ENCODE measurements at regions not wholly inside any gene's neighbourhood (a gene's known extent, or its start where the extent isn't known, plus 50 kb on each side); places are given as distances from the start of the nearest gene placed in this dataset.
"Not testable (repeated sequence)": the region's sequence is repeated elsewhere in the genome, so short reads cannot be mapped to it uniquely, and the experiment has no call there.

DNA sequence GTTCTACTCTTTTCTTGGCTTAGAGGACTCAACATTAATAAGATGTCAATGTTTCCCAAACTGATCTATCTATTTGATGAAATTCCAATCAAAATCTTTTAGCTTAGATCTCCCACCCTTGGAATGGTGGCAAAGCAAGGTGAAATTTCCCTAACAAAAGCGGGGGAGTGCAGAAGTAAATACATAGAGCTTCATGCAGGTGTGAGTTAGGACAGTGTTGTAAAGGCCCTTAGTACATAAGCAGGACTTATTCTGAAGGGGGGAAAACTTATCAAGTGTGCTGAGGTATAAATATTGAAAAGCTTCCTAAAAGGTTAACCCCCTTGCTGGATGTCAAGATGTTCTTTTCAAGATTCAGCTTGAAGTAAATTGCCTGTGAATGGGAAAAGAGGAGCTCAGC lies 608.6 kb upstream of the CELF4 start:
- DNase-seq (ENCODE audit: low read depth): no peak
- H3K4me3 ChIP-seq (ENCODE audit: low read depth, low read length): no peak overlapping the region
- TF ChIP-seq, protein P1, sequence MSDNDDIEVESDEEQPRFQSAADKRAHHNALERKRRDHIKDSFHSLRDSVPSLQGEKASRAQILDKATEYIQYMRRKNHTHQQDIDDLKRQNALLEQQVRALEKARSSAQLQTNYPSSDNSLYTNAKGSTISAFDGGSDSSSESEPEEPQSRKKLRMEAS (IDR thresholded peaks at IDR 0.05; ENCODE audit: low read depth, low read length): no peak
- TF ChIP-seq MYC (IDR thresholded peaks at IDR 0.05; ENCODE audit: low read depth, low read length) (no peak), POLR2A (IDR thresholded peaks at IDR 0.05; ENCODE audit: extremely low read depth, insufficient read length) (no peak)
- TF ChIP-seq, protein P2, sequence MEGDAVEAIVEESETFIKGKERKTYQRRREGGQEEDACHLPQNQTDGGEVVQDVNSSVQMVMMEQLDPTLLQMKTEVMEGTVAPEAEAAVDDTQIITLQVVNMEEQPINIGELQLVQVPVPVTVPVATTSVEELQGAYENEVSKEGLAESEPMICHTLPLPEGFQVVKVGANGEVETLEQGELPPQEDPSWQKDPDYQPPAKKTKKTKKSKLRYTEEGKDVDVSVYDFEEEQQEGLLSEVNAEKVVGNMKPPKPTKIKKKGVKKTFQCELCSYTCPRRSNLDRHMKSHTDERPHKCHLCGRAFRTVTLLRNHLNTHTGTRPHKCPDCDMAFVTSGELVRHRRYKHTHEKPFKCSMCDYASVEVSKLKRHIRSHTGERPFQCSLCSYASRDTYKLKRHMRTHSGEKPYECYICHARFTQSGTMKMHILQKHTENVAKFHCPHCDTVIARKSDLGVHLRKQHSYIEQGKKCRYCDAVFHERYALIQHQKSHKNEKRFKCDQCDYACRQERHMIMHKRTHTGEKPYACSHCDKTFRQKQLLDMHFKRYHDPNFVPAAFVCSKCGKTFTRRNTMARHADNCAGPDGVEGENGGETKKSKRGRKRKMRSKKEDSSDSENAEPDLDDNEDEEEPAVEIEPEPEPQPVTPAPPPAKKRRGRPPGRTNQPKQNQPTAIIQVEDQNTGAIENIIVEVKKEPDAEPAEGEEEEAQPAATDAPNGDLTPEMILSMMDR (IDR thresholded peaks at IDR 0.05; ENCODE audit: low read depth, low read length): no peak

DNA sequence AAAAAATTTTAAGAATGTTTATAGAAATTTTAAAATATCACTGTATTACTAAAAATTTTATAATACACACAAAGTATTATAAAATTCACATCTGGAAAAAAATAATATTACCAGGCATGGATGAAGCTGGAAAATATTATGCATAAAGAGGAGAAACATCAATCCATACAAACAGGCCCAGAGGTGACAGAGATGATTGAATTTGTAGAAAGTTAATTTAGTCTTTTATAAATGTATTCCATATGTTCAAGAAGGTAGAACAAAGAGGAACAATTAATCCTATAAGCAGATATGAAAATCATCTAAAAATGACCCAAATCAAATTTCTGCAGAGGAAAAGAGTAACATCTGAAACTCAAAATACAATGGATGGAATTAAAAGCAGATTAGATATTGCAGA lies 605.2 kb upstream of the CELF4 start:
- TF ChIP-seq MYC (IDR thresholded peaks at IDR 0.05; ENCODE audit: low read depth, low read length): no peak
- no peak for TF ChIP-seq POLR2A (IDR thresholded peaks at IDR 0.05; ENCODE audit: extremely low read depth, insufficient read length)
- TF ChIP-seq, protein P2 (IDR thresholded peaks at IDR 0.05; ENCODE audit: low read depth, low read length): no peak
- TF ChIP-seq, protein P1 (IDR thresholded peaks at IDR 0.05; ENCODE audit: low read depth, low read length): no peak
- H3K4me3 ChIP-seq (ENCODE audit: low read depth, low read length): no peak overlapping the region

DNA sequence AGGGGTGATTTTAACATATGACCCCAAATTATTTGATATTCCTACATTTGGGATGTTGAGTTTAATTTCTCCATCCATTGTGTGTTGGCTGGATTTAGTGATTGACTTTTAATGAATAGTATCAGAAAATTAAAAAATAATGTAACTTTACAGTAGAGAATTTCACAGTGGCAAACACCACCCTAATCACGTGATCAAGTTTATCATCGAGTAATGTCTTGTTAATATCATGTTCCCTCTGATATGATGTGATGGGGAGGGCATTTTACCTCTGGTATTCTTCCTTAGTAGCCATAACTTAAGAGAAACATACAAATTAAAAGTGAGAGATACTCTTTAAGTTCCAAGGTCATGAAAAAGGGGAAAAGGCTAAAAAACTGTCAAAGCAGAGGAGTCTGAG lies 602.0 kb upstream of the CELF4 start:
- DNase-seq (ENCODE audit: low read depth): no peak
- TF ChIP-seq MYC (IDR thresholded peaks at IDR 0.05; ENCODE audit: low read depth, low read length): no peak
- TF ChIP-seq, protein P2 (IDR thresholded peaks at IDR 0.05; ENCODE audit: low read depth, low read length): no peak
- TF ChIP-seq, protein P1 (IDR thresholded peaks at IDR 0.05; ENCODE audit: low read depth, low read length): no peak
- TF ChIP-seq POLR2A (IDR thresholded peaks at IDR 0.05; ENCODE audit: extremely low read depth, insufficient read length): no peak
- H3K4me3 ChIP-seq (ENCODE audit: low read depth, low read length): no peak overlapping the region

More for the DNA sequence above, 605.2 kb upstream of the CELF4 start:
- no peak for DNase-seq (ENCODE audit: low read depth)

DNA sequence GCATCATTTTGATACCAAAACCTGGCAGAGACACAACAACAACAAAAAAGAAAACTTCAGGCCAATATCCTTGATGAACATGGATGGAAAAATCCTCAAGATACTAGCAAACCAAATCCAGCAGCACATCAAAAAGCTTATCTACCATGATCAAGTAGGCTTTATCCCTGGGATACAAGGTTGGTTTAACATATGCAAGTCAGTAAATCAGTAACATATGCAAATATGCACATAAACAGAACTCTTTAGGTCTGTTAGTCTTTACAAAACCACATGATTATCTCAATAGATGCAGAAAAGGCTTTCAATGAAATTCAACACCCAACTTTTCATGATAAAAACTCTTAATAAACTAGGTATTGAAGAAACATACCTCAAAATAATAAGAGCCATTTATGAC lies 587.5 kb upstream of the CELF4 start:
- DNase-seq (ENCODE audit: low read depth); H3K4me3 ChIP-seq (ENCODE audit: low read depth, low read length): not testable (repeated sequence)

DNA sequence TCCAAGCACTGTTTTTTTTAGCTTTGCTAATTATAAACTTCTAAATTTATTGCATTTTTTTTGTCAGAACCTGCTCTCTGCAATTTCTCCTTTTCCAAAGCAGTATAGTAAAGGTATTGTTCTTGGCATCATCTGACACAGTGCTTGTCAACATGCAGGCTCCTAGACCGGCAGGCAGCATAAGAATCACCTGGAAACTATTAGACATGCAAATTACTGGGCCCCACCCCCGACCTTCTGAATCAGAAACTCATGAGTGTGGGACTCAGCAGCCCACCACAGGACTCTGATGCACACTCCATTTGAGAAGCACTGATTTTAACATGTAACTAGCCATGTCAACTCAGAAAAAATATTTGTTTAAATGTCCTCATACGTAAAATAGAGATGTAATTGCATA lies 551.1 kb upstream of the CELF4 start:
- TF ChIP-seq, protein P1 (IDR thresholded peaks at IDR 0.05; ENCODE audit: low read depth, low read length): no peak
- TF ChIP-seq MYC (IDR thresholded peaks at IDR 0.05; ENCODE audit: low read depth, low read length): no peak
- no peak for TF ChIP-seq POLR2A (IDR thresholded peaks at IDR 0.05; ENCODE audit: extremely low read depth, insufficient read length)
- TF ChIP-seq, protein P2 (IDR thresholded peaks at IDR 0.05; ENCODE audit: low read depth, low read length): no peak
- H3K4me3 ChIP-seq (ENCODE audit: low read depth, low read length): no peak overlapping the region
- no peak for DNase-seq (ENCODE audit: low read depth)

DNA sequence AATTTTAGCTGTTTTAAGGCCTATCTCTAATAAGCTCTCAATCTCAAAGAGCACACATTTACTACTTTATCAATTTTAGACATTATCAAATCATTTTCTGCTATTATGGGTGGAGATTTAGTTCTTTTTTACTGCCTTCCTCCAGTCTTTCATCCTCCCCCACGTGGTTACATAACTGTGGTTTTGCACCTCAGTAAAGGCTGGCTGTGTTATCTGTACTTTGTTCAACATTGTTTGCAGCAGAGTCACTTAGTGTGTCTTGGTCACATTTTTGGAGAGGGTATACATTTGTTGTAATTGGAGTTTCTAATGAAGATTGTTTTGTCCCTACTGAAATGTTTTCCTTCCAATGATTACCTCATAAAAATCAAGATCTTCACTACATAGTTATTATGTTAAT lies 549.6 kb upstream of the CELF4 start:
- peak; percentile 14 for DNase-seq (ENCODE audit: low read depth)
- H3K4me3 ChIP-seq (ENCODE audit: low read depth, low read length): no peak overlapping the region
- TF ChIP-seq, protein P2 (IDR thresholded peaks at IDR 0.05; ENCODE audit: low read depth, low read length): no peak
- TF ChIP-seq MYC (IDR thresholded peaks at IDR 0.05; ENCODE audit: low read depth, low read length) (no peak), POLR2A (IDR thresholded peaks at IDR 0.05; ENCODE audit: extremely low read depth, insufficient read length) (no peak)
- TF ChIP-seq, protein P1 (IDR thresholded peaks at IDR 0.05; ENCODE audit: low read depth, low read length): no peak
